ENCODE measurements at regions not wholly inside any gene's neighbourhood (a gene's known extent, or its start where the extent isn't known, plus 50 kb on each side); places are given as distances from the start of the nearest gene placed in this dataset.

- no peak for DNase-seq (ENCODE audit: low read depth)
These were observed 306.9 kb upstream of the ARSJ start for GRCh38 chr4:114286262-114286810.

GRCh38 chr4:114287079-114287696 lies 307.7 kb upstream of the ARSJ start:
- H3K4me3 ChIP-seq (ENCODE audit: low read depth, low read length) = no peak overlapping the region
- no peak for DNase-seq (ENCODE audit: low read depth)
- TF ChIP-seq CTCF (IDR thresholded peaks at IDR 0.05; ENCODE audit: insufficient read depth, low read depth, low read length) = no peak

More at GRCh38 chr4:114286262-114286810, 306.9 kb upstream of the ARSJ start:
- TF ChIP-seq CTCF (IDR thresholded peaks at IDR 0.05; ENCODE audit: insufficient read depth, low read depth, low read length) = no peak
- H3K4me3 ChIP-seq (ENCODE audit: low read depth, low read length) = no peak overlapping the region

GRCh38 chr4:114296126-114296525 lies 302.5 kb upstream of the UGT8 start:
- H3K4me3 ChIP-seq (ENCODE audit: low read depth, low read length) = no peak overlapping the region
- TF ChIP-seq CTCF (IDR thresholded peaks at IDR 0.05; ENCODE audit: insufficient read depth, low read depth, low read length) = no peak
- DNase-seq (ENCODE audit: low read depth) = no peak

GRCh38 chr4:114302472-114302871 lies 296.1 kb upstream of the UGT8 start:
- no peak for DNase-seq (ENCODE audit: low read depth)
- no peak overlapping the region for H3K4me3 ChIP-seq (ENCODE audit: low read depth, low read length)
- no peak for TF ChIP-seq CTCF (IDR thresholded peaks at IDR 0.05; ENCODE audit: insufficient read depth, low read depth, low read length)

- H3K4me3 ChIP-seq (ENCODE audit: low read depth, low read length) = no peak overlapping the region
- no peak for DNase-seq (ENCODE audit: low read depth)
- TF ChIP-seq CTCF (IDR thresholded peaks at IDR 0.05; ENCODE audit: insufficient read depth, low read depth, low read length) = no peak
These were observed 294.6 kb upstream of the UGT8 start for GRCh38 chr4:114304046-114304445.

- TF ChIP-seq CTCF (IDR thresholded peaks at IDR 0.05; ENCODE audit: insufficient read depth, low read depth, low read length) = no peak
- DNase-seq (ENCODE audit: low read depth) = no peak
- H3K4me3 ChIP-seq (ENCODE audit: low read depth, low read length) = no peak overlapping the region
These were observed 294.0 kb upstream of the UGT8 start for GRCh38 chr4:114304567-114304966.

- TF ChIP-seq CTCF (IDR thresholded peaks at IDR 0.05; ENCODE audit: insufficient read depth, low read depth, low read length) = no peak
- no peak for DNase-seq (ENCODE audit: low read depth)
- H3K4me3 ChIP-seq (ENCODE audit: low read depth, low read length) = no peak overlapping the region
These were observed 291.7 kb upstream of the UGT8 start for GRCh38 chr4:114306946-114307345.

Data from fibroblast of villous mesenchyme (primary cell).